Upper lobe of right lung (tissue), 1 donor: ENCODE measurements at regions not wholly inside any gene's neighbourhood (a gene's known extent, or its start where the extent isn't known, plus 50 kb on each side); places are given as distances from the start of the nearest gene placed in this dataset.

Experiments
- ATAC-seq: fragments of 200-7000 bp; cut with Tn5 transposase; one replicate; pipeline ENCODE4 v1.9.1; 2020; ENCODE audit warnings: mild to moderate bottlenecking, moderate library complexity
- DNase-seq: peaks from one replicate; pipeline ENCODE4 v3.0.0-alpha.2; 2020
- H3K27ac ChIP-seq: fragments of 200-600 bp; one replicate; pipeline ENCODE4 v1.8.0; 2022
- H3K27me3 ChIP-seq: fragments of 200-600 bp; one replicate; pipeline ENCODE4 v1.8.0; 2022; ENCODE audit warnings: mild to moderate bottlenecking
- H3K36me3 ChIP-seq: fragments of 200-600 bp; one replicate; pipeline ENCODE4 v1.8.0; 2022
- H3K4me1 ChIP-seq: fragments of 200-600 bp; one replicate; pipeline ENCODE4 v1.8.0; 2022
- H3K4me3 ChIP-seq: fragments of 200-600 bp; one replicate; pipeline ENCODE4 v1.8.0; 2022; ENCODE audit warnings: mild to moderate bottlenecking
- H3K9me3 ChIP-seq: fragments of 200-600 bp; one replicate; pipeline ENCODE4 v1.8.0; 2022
- intact Hi-C: fragments of 100-400 bp; cut with DNase I; formaldehyde crosslinking; loops from one replicate; pipeline ENCODE4 v1.11.0; 2022
- TF ChIP-seq, protein P1 (sequence below): fragments of 200-600 bp; IDR thresholded peaks from one replicate; pipeline ENCODE4 v1.8.0; 2022; ENCODE audit warnings: antibody characterized with exemption
- donor health status: DM: no; HTN: yes; CAD: no; lungs with severe emphysema.

DNA sequence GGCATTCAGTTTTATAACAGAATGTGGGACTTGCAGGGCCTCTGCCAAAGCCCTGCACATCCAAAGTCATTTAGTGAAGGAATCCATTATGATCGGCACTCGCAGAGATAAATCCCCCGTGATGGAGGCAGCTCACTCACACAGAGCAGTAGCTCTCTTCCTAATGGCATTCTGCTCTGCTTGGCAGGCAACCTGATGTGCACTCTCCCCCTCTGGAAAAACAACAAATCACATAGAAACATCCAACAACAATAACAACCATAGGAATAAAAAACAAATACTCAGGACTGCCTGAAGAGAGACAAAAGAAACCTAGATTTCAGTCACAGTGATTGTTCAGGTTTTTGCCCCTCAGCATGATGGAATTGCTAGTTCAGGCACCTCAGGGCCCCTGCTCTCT is 59.7 kb downstream of the NAA11 start:
- intact Hi-C loops = no loop called here
- H3K36me3 ChIP-seq = no peaks in the 10 kb centered on the region
- ATAC-seq = no peak

DNA sequence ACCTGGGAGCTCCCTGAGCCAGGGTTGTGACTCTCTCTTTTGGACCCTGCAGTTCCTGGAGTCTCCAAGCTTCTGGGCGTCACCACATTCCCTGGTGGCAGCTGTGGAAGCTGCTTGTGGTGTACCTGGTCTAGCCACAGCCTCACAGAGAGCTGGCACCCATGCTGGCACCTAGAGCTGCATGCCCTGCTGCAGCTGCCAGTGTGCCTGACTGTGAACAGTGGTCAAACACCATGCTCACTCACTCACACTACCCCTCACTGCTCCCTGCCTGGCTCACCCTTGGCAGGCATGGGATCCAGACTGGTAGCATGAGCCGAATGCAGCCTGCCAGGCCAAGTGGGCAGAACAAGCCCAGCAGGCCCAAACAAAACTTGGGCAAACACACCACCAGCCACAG is 66.6 kb downstream of the NAA11 start:
- no peak overlapping the region for H3K4me3 ChIP-seq
- intact Hi-C loops = no loop called here

More for the DNA sequence above, 59.7 kb downstream of the NAA11 start:
- no peaks in the 10 kb centered on the region for H3K4me1 ChIP-seq
- H3K27me3 ChIP-seq = no peaks in the 10 kb centered on the region
- no peak overlapping the region for H3K27ac ChIP-seq
- no peak overlapping the region for H3K4me3 ChIP-seq
- no peaks in the 10 kb centered on the region for H3K9me3 ChIP-seq
- no peak for DNase-seq
- TF ChIP-seq, protein P1, sequence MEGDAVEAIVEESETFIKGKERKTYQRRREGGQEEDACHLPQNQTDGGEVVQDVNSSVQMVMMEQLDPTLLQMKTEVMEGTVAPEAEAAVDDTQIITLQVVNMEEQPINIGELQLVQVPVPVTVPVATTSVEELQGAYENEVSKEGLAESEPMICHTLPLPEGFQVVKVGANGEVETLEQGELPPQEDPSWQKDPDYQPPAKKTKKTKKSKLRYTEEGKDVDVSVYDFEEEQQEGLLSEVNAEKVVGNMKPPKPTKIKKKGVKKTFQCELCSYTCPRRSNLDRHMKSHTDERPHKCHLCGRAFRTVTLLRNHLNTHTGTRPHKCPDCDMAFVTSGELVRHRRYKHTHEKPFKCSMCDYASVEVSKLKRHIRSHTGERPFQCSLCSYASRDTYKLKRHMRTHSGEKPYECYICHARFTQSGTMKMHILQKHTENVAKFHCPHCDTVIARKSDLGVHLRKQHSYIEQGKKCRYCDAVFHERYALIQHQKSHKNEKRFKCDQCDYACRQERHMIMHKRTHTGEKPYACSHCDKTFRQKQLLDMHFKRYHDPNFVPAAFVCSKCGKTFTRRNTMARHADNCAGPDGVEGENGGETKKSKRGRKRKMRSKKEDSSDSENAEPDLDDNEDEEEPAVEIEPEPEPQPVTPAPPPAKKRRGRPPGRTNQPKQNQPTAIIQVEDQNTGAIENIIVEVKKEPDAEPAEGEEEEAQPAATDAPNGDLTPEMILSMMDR = no peak

DNA sequence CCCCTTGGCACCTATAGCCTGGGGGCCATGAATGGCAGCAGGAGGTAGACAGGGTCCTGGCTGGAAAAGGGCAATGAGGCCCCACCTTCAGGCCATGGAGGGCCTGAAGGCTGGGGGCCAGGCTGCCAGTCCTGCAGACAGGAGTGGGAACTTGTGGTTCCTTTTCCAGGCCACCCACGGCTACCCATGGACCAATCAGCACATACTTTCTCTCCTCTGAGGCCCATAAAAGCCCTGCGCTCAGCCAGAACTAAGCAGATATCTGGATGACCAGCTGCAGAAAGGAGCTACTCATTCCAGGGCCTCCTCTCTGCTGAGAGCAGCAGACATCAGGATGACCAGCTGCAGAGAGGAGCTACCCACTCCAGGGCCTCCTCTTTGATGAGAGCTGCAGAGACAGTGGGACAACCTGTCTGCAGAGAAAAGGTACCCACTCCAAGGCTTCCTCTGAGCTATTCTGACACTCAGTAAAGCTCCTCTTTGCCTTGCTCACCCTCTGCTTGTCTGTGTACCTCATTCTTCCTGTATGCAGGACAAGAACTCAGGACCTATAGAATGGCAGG is 67.2 kb downstream of the NAA11 start:
- ATAC-seq (no peak), DNase-seq (no peak)
- no peaks in the 10 kb centered on the region for H3K4me1 ChIP-seq
- no peak overlapping the region for H3K4me3 ChIP-seq
- H3K9me3 ChIP-seq = no peaks in the 10 kb centered on the region
- no peak overlapping the region for H3K27ac ChIP-seq
- TF ChIP-seq, protein P1 = no peak
- H3K36me3 ChIP-seq = no peaks in the 10 kb centered on the region
- intact Hi-C loops = no loop called here
- no peaks in the 10 kb centered on the region for H3K27me3 ChIP-seq

More for the DNA sequence above, 66.6 kb downstream of the NAA11 start:
- H3K27ac ChIP-seq = no peak overlapping the region
- no peaks in the 10 kb centered on the region for H3K27me3 ChIP-seq
- no peaks in the 10 kb centered on the region for H3K4me1 ChIP-seq
- no peaks in the 10 kb centered on the region for H3K36me3 ChIP-seq
- no peaks in the 10 kb centered on the region for H3K9me3 ChIP-seq
- TF ChIP-seq, protein P1 = no peak
- DNase-seq = no peak
- no peak for ATAC-seq

DNA sequence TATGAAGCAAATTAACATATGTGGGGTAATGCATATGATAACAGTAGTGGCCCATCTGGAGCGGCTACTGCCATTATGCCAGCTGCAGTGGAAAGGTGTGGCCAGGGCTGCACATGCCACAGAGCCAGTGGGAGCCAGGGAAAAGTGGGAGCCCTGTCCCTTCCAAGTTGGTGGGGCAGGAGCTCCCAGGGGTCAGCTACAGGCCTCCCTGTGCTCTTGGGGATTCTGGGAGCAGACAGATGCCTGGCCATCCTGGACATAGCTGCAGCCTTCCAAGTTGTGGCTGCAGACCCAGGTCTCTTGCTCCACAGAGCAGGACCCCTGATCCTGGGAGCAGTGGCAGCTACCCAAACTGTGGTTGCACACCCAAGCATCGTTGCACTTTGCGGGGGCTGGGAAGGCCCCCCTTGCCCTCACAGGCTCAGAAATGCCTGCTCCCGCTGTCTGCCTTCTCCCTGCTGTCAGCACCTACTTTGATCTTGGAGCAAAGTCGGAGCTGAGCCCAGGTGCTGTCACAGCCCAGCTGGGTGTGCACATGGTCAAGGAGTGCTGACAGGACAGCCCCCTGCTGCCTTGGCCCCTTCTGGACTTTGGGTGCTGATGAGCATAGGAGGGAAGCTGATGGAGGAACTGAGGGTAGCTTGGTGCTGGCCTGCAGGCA is 67.8 kb downstream of the NAA11 start:
- intact Hi-C loops = no loop called here
- TF ChIP-seq, protein P1 = no peak
- Histone ChIP-seq H3K9me3 (no peaks in the 10 kb centered on the region), H3K27me3 (no peaks in the 10 kb centered on the region), H3K4me3 (no peak overlapping the region), H3K27ac (no peak overlapping the region), H3K4me1 (no peaks in the 10 kb centered on the region), H3K36me3 (no peaks in the 10 kb centered on the region)
- ATAC-seq (no peak), DNase-seq (no peak)

DNA sequence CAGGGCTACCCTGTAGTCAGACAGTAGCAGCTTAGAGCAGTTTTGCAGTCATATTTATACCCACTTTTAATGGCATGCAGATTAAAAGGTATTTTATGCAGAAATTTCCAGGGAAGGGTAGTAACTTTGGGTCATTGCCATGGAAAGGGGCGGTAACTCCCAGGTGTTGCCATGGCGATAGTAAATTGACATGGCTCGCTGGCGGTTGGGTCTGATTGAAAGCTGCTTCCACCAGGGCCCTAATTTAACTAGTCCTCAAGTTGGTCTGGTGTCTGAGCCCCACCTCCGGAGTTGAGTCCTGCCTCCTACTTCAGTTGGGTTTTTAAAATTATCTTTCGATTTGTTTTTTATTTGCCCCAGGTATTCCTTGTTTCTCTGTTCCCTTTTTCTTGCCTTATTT is 70.1 kb downstream of the NAA11 start:
- no peak for ATAC-seq
- Histone ChIP-seq H3K4me3 (no peak overlapping the region), H3K36me3 (no peaks in the 10 kb centered on the region), H3K27ac (no peak overlapping the region), H3K27me3 (no peaks in the 10 kb centered on the region), H3K4me1 (no peaks in the 10 kb centered on the region), H3K9me3 (no peaks in the 10 kb centered on the region)
- TF ChIP-seq, protein P1 = no peak
- DNase-seq = no peak
- intact Hi-C loops = no loop called here

DNA sequence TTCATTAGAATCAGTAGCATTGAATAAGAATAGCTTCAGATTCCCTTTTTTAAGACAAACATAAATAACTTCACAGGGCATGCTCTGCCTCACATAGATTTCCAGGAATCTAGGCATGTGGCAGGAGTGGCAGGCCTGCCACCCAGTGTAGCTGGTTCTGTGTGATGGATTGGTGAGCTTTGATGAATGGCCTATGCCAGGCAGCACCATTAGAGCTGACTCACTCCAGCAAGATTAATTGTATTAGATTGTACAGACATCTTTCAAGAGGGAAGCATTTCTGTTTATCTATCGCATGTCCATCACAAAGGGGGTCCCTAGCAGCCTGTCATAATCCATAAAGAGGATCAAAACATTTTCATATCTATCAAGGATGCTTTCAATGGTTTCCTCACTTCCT is 71.9 kb downstream of the NAA11 start:
- no peak for ATAC-seq
- intact Hi-C loops = no loop called here
- no peaks in the 10 kb centered on the region for H3K36me3 ChIP-seq
- H3K27me3 ChIP-seq = no peaks in the 10 kb centered on the region
- DNase-seq = no peak
- H3K4me3 ChIP-seq = no peak overlapping the region
- no peak overlapping the region for H3K27ac ChIP-seq
- H3K9me3 ChIP-seq = no peaks in the 10 kb centered on the region
- TF ChIP-seq, protein P1 = no peak
- H3K4me1 ChIP-seq = no peaks in the 10 kb centered on the region
